ENCODE measurements at regions not wholly inside any gene's neighbourhood (a gene's known extent, or its start where the extent isn't known, plus 50 kb on each side); places are given as distances from the start of the nearest gene placed in this dataset.

DNA sequence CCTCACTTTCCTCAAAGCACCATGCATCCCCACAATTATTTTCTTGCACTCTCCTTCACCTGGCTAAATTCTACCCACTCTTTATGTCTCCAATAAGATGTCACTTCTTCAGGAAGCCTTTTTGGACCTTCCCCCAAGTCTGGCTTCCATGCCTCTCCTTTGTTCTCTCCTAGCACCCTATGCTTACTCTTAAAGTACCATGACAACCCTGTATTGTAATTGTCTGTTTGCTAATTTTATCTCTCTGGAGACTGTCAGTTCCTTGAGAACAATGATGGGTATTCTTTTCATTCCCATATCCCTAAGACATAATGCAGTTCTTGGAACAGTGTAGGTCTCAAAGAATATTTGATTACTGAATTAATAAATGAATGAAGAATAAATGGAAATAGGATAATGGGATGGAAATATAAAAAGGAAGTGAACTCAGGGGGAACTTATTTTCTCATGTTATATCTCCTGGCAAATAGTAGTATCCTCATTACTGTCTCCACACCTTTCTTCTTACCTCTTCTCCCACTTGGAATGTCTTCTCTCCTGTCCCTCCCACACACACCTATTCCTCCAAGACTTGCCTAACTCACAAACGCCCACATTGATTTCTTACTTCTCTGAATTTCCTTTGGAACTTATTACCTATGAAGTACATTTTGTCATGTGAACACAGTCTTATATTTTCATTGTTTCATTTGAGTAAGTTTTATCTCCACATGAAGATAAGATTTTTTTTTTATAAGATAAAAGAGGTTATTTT lies 499.1 kb downstream of the NFIB start:
- in situ Hi-C loops (cut with HindIII; ENCODE audit: low pct_unique_long_range_greater_than_20kb, low sequenced_read_pairs): no loop called here

DNA sequence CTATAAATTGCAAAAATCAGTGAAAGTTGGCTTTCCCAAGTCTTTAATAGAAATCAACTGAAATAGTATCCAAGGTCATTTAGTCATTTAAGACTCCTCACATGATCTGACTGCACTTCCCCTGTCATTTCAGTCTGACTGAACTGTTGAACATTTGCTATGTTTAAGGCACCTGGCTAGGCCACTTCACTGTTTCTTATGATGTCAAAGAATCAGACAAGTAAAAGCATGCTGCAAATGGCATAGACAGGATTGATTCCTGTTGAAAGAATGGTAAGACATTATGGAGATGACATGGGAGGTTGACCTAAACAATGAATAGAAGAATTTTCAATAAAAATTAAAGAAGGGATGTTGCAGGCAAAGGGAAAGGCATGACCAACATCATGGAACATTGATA lies 502.1 kb downstream of the NFIB start:
- DNase-seq (ENCODE audit: low read depth, low spot score) (no peak), ATAC-seq (no peak)
- Histone ChIP-seq H3K36me3 (ENCODE audit: control insufficient read depth, insufficient read depth, low read length) (no peaks in the 10 kb centered on the region), H3K27me3 (ENCODE audit: control insufficient read depth, insufficient read depth, low read length) (no peaks in the 10 kb centered on the region), H3K4me1 (ENCODE audit: control insufficient read depth, insufficient read depth, low read length) (no peaks in the 10 kb centered on the region), H3K27ac (ENCODE audit: low read length) (no peak overlapping the region), H3K4me3 (ENCODE audit: low read depth in 2 of 2, low read length in 2 of 2) (no peak overlapping the region), H3K9me3 (ENCODE audit: control insufficient read depth, insufficient read depth, low read depth, low read length) (no peaks in the 10 kb centered on the region)
- POLR2A ChIA-PET: no interaction called here
- no TSS peak for BruUV-seq (replicated peaks)
- intact Hi-C loops (cut with micrococcal nuclease; ENCODE audit: unreplicated experiment): no loop called here
- in situ Hi-C loops (cut with HindIII; ENCODE audit: low pct_unique_long_range_greater_than_20kb, low sequenced_read_pairs): no loop called here
- TF ChIP-seq POLR2AphosphoS5 (IDR thresholded peaks at IDR 0.05; ENCODE audit: low read depth, low read length): no peak
- no peak for TF ChIP-seq TCF7L2 (IDR thresholded peaks at IDR 0.05; ENCODE audit: low read depth, low read length)
- TF ChIP-seq, protein P1, sequence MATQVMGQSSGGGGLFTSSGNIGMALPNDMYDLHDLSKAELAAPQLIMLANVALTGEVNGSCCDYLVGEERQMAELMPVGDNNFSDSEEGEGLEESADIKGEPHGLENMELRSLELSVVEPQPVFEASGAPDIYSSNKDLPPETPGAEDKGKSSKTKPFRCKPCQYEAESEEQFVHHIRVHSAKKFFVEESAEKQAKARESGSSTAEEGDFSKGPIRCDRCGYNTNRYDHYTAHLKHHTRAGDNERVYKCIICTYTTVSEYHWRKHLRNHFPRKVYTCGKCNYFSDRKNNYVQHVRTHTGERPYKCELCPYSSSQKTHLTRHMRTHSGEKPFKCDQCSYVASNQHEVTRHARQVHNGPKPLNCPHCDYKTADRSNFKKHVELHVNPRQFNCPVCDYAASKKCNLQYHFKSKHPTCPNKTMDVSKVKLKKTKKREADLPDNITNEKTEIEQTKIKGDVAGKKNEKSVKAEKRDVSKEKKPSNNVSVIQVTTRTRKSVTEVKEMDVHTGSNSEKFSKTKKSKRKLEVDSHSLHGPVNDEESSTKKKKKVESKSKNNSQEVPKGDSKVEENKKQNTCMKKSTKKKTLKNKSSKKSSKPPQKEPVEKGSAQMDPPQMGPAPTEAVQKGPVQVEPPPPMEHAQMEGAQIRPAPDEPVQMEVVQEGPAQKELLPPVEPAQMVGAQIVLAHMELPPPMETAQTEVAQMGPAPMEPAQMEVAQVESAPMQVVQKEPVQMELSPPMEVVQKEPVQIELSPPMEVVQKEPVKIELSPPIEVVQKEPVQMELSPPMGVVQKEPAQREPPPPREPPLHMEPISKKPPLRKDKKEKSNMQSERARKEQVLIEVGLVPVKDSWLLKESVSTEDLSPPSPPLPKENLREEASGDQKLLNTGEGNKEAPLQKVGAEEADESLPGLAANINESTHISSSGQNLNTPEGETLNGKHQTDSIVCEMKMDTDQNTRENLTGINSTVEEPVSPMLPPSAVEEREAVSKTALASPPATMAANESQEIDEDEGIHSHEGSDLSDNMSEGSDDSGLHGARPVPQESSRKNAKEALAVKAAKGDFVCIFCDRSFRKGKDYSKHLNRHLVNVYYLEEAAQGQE (IDR thresholded peaks at IDR 0.05; ENCODE audit: insufficient read depth in 1 of 2, low read depth in 2 of 2, low read length in 1 of 2): no peak
- TF ChIP-seq SIN3A (IDR thresholded peaks at IDR 0.05; ENCODE audit: borderline replicate concordance, insufficient read depth, low read depth, low read length): no peak
- TF ChIP-seq, protein P2, sequence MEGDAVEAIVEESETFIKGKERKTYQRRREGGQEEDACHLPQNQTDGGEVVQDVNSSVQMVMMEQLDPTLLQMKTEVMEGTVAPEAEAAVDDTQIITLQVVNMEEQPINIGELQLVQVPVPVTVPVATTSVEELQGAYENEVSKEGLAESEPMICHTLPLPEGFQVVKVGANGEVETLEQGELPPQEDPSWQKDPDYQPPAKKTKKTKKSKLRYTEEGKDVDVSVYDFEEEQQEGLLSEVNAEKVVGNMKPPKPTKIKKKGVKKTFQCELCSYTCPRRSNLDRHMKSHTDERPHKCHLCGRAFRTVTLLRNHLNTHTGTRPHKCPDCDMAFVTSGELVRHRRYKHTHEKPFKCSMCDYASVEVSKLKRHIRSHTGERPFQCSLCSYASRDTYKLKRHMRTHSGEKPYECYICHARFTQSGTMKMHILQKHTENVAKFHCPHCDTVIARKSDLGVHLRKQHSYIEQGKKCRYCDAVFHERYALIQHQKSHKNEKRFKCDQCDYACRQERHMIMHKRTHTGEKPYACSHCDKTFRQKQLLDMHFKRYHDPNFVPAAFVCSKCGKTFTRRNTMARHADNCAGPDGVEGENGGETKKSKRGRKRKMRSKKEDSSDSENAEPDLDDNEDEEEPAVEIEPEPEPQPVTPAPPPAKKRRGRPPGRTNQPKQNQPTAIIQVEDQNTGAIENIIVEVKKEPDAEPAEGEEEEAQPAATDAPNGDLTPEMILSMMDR (IDR thresholded peaks at IDR 0.05): no peak
- CTCF ChIA-PET: no interaction called here

More for the DNA sequence above, 499.1 kb downstream of the NFIB start:
- intact Hi-C loops (cut with micrococcal nuclease; ENCODE audit: unreplicated experiment): no loop called here
- no TSS peak for BruUV-seq (replicated peaks)
- ChIA-PET POLR2A (no interaction called here), CTCF (no interaction called here)
- Histone ChIP-seq H3K36me3 (ENCODE audit: control insufficient read depth, insufficient read depth, low read length) (no peaks in the 10 kb centered on the region), H3K9me3 (ENCODE audit: control insufficient read depth, insufficient read depth, low read depth, low read length) (no peaks in the 10 kb centered on the region), H3K27me3 (ENCODE audit: control insufficient read depth, insufficient read depth, low read length) (no peaks in the 10 kb centered on the region), H3K27ac (ENCODE audit: low read length) (no peak overlapping the region), H3K4me1 (ENCODE audit: control insufficient read depth, insufficient read depth, low read length) (no peaks in the 10 kb centered on the region), H3K4me3 (ENCODE audit: low read depth in 2 of 2, low read length in 2 of 2) (no peak overlapping the region)
- TF ChIP-seq, protein P2 (IDR thresholded peaks at IDR 0.05): no peak
- TF ChIP-seq, protein P1 (IDR thresholded peaks at IDR 0.05; ENCODE audit: insufficient read depth in 1 of 2, low read depth in 2 of 2, low read length in 1 of 2): no peak
- TF ChIP-seq TCF7L2 (IDR thresholded peaks at IDR 0.05; ENCODE audit: low read depth, low read length) (no peak), POLR2AphosphoS5 (IDR thresholded peaks at IDR 0.05; ENCODE audit: low read depth, low read length) (no peak), SIN3A (IDR thresholded peaks at IDR 0.05; ENCODE audit: borderline replicate concordance, insufficient read depth, low read depth, low read length) (no peak)
- ATAC-seq (no peak), DNase-seq (ENCODE audit: low read depth, low spot score) (no peak)
